ENCODE measurements at regions not wholly inside any gene's neighbourhood (a gene's known extent, or its start where the extent isn't known, plus 50 kb on each side); places are given as distances from the start of the nearest gene placed in this dataset.

- H3K27ac ChIP-seq (replicated peaks) = no peak overlapping the region
- intact Hi-C loops (cut with micrococcal nuclease) = no loop called here
- no peaks in the 10 kb centered on the region for H3K36me3 ChIP-seq
- TF ChIP-seq CTCF (IDR thresholded peaks at IDR 0.05; ENCODE audit: borderline replicate concordance) = peak; percentile 54
- no peak overlapping the region for H3K4me3 ChIP-seq
- DNase-seq = no peak
- no peaks in the 10 kb centered on the region for H3K9me3 ChIP-seq (replicated peaks)
- no peaks in the 10 kb centered on the region for H3K4me1 ChIP-seq
- no peaks in the 10 kb centered on the region for H3K27me3 ChIP-seq (ENCODE audit: low read depth)
Observed at GRCh38 chr2:223459328-223459939, 142.7 kb downstream of the SCG2 start.

- intact Hi-C loops (cut with micrococcal nuclease) = no loop called here
- TF ChIP-seq CTCF (IDR thresholded peaks at IDR 0.05; ENCODE audit: borderline replicate concordance) = no peak
- no peak for DNase-seq
- Histone ChIP-seq H3K9me3 (replicated peaks) (no peaks in the 10 kb centered on the region), H3K4me3 (no peak overlapping the region), H3K4me1 (no peaks in the 10 kb centered on the region), H3K36me3 (no peaks in the 10 kb centered on the region), H3K27ac (replicated peaks) (no peak overlapping the region), H3K27me3 (ENCODE audit: low read depth) (no peaks in the 10 kb centered on the region)
Observed at GRCh38 chr2:223460209-223460608, 142.0 kb downstream of the SCG2 start.

- Histone ChIP-seq H3K4me1 (no peaks in the 10 kb centered on the region), H3K36me3 (no peaks in the 10 kb centered on the region), H3K27me3 (ENCODE audit: low read depth) (no peaks in the 10 kb centered on the region), H3K9me3 (replicated peaks) (no peaks in the 10 kb centered on the region), H3K27ac (replicated peaks) (no peak overlapping the region), H3K4me3 (no peak overlapping the region)
- no peak for DNase-seq
- TF ChIP-seq CTCF (IDR thresholded peaks at IDR 0.05; ENCODE audit: borderline replicate concordance) = no peak
- intact Hi-C loops (cut with micrococcal nuclease) = no loop called here
Observed at GRCh38 chr2:223460774-223461211, 141.4 kb downstream of the SCG2 start.

GRCh38 chr2:223464071-223464470 is 138.1 kb downstream of the SCG2 start:
- no peaks in the 10 kb centered on the region for H3K4me1 ChIP-seq
- no peak overlapping the region for H3K4me3 ChIP-seq
- intact Hi-C loops (cut with micrococcal nuclease) = no loop called here
- no peaks in the 10 kb centered on the region for H3K36me3 ChIP-seq
- H3K27me3 ChIP-seq (ENCODE audit: low read depth) = no peaks in the 10 kb centered on the region
- no peaks in the 10 kb centered on the region for H3K9me3 ChIP-seq (replicated peaks)
- no peak for DNase-seq
- H3K27ac ChIP-seq (replicated peaks) = no peak overlapping the region
- TF ChIP-seq CTCF (IDR thresholded peaks at IDR 0.05; ENCODE audit: borderline replicate concordance) = no peak

- Histone ChIP-seq H3K27me3 (ENCODE audit: low read depth) (no peaks in the 10 kb centered on the region), H3K36me3 (no peaks in the 10 kb centered on the region), H3K27ac (replicated peaks) (peak overlapping the region; percentile 16), H3K4me3 (no peak overlapping the region), H3K4me1 (no peaks in the 10 kb centered on the region), H3K9me3 (replicated peaks) (no peaks in the 10 kb centered on the region)
- DNase-seq = peak; percentile 76
- TF ChIP-seq CTCF (IDR thresholded peaks at IDR 0.05; ENCODE audit: borderline replicate concordance) = no peak
- intact Hi-C loops (cut with micrococcal nuclease) = no loop called here
Observed at GRCh38 chr2:223465793-223466192, 136.4 kb downstream of the SCG2 start.
